Activated CD4-positive, alpha-beta T cell treated with anti-CD3 and anti-CD28 coated beads, Interleukin-2, Interleukin-4, amounts not matched to agents 100 ng/mL and 50 ng/mL, durations not matched to agents 16 hours and 8 hours (primary cell): ENCODE measurements at regions not wholly inside any gene's neighbourhood (a gene's known extent, or its start where the extent isn't known, plus 50 kb on each side); places are given as distances from the start of the nearest gene placed in this dataset.
"Not testable (repeated sequence)": the region's sequence is repeated elsewhere in the genome, so short reads cannot be mapped to it uniquely, and the experiment has no call there.

ENCODE experiments used
- DNase-seq: peaks from one replicate; pipeline ENCODE4 v3.0.0-alpha.2; 2020; ENCODE audit warnings: low spot score

GRCh38 chr16:65624229-65624628 is 502.4 kb upstream of the CDH11 start:
- no peak for DNase-seq

- no peak for DNase-seq
Measured at GRCh38 chr16:65622871-65623270, 501.0 kb upstream of the CDH11 start.

GRCh38 chr16:65622151-65622550 is 500.3 kb upstream of the CDH11 start:
- no peak for DNase-seq

- no peak for DNase-seq
Measured at GRCh38 chr16:65621640-65622039, 499.8 kb upstream of the CDH11 start.

- no peak for DNase-seq
Measured at GRCh38 chr16:65619606-65620005, 497.7 kb upstream of the CDH11 start.

- DNase-seq = no peak
Measured at GRCh38 chr16:65618931-65619330, 497.1 kb upstream of the CDH11 start.

- no peak for DNase-seq
Measured at GRCh38 chr16:65618333-65618732, 496.5 kb upstream of the CDH11 start.

- no peak for DNase-seq
Measured at GRCh38 chr16:65617421-65617820, 495.6 kb upstream of the CDH11 start.

GRCh38 chr16:65608455-65608854 is 486.6 kb upstream of the CDH11 start:
- no peak for DNase-seq

GRCh38 chr16:65604771-65605170 is 482.9 kb upstream of the CDH11 start:
- DNase-seq = no peak

- no peak for DNase-seq
Measured at GRCh38 chr16:65601781-65602180, 479.9 kb upstream of the CDH11 start.

GRCh38 chr16:65600629-65601028 is 478.8 kb upstream of the CDH11 start:
- DNase-seq = no peak

- no peak for DNase-seq
Measured at GRCh38 chr16:65600046-65600445, 478.2 kb upstream of the CDH11 start.

GRCh38 chr16:65598621-65599020 is 476.8 kb upstream of the CDH11 start:
- no peak for DNase-seq

GRCh38 chr16:65583498-65583897 is 461.6 kb upstream of the CDH11 start:
- no peak for DNase-seq

- no peak for DNase-seq
Measured at GRCh38 chr16:65579050-65579449, 457.2 kb upstream of the CDH11 start.

GRCh38 chr16:65576631-65577030 is 454.8 kb upstream of the CDH11 start:
- DNase-seq = no peak

GRCh38 chr16:65576139-65576538 is 454.3 kb upstream of the CDH11 start:
- DNase-seq = no peak

- no peak for DNase-seq
Measured at GRCh38 chr16:65574326-65574966, 452.6 kb upstream of the CDH11 start.

GRCh38 chr16:65572156-65572555 is 450.3 kb upstream of the CDH11 start:
- no peak for DNase-seq

GRCh38 chr16:65570261-65570660 is 448.4 kb upstream of the CDH11 start:
- DNase-seq = no peak

- DNase-seq = no peak
Measured at GRCh38 chr16:65559846-65560245, 438.0 kb upstream of the CDH11 start.

GRCh38 chr16:65549689-65550088 is 427.8 kb upstream of the CDH11 start:
- DNase-seq = not testable (repeated sequence)

- DNase-seq = no peak
Measured at GRCh38 chr16:65548470-65548869, 426.6 kb upstream of the CDH11 start.
